ENCODE measurements at regions not wholly inside any gene's neighbourhood (a gene's known extent, or its start where the extent isn't known, plus 50 kb on each side); places are given as distances from the start of the nearest gene placed in this dataset.
"Not testable (repeated sequence)": the region's sequence is repeated elsewhere in the genome, so short reads cannot be mapped to it uniquely, and the experiment has no call there.

DNA sequence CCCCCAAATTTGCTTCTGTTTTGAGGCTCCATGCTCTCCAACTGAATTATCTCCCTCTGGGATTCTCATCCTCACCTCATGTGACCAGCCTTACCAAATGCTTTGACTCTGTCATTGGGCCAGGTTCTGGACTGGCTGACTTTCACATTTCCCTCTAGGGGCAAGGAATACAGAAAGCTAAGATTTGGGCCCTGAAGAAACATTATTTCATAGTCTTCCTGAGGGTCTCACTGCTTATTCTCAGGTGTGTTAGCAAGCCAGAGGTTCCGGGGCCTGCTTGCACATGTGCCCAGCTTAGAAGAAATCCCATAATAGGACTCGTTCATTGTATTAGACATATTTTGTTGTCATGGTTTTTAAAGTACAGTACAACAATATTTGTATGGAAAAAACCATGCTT lies 62.6 kb upstream of the TEX13D start:
- H3K27ac ChIP-seq: no peak overlapping the region
- no peak for DNase-seq (ENCODE audit: low spot score in 2 of 2)
- no peaks in the 10 kb centered on the region for H3K27me3 ChIP-seq
- no peaks in the 10 kb centered on the region for H3K9me3 ChIP-seq
- H3K36me3 ChIP-seq: no peaks in the 10 kb centered on the region
- no peaks in the 10 kb centered on the region for H3K4me1 ChIP-seq
- no peak overlapping the region for H3K4me3 ChIP-seq
- 79 to 91% methylated on average over 2 of the region's 2 CpGs for WGBS, 2 donors
- TF ChIP-seq, protein P1, sequence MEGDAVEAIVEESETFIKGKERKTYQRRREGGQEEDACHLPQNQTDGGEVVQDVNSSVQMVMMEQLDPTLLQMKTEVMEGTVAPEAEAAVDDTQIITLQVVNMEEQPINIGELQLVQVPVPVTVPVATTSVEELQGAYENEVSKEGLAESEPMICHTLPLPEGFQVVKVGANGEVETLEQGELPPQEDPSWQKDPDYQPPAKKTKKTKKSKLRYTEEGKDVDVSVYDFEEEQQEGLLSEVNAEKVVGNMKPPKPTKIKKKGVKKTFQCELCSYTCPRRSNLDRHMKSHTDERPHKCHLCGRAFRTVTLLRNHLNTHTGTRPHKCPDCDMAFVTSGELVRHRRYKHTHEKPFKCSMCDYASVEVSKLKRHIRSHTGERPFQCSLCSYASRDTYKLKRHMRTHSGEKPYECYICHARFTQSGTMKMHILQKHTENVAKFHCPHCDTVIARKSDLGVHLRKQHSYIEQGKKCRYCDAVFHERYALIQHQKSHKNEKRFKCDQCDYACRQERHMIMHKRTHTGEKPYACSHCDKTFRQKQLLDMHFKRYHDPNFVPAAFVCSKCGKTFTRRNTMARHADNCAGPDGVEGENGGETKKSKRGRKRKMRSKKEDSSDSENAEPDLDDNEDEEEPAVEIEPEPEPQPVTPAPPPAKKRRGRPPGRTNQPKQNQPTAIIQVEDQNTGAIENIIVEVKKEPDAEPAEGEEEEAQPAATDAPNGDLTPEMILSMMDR (IDR thresholded peaks at IDR 0.05): no peak
- TF ChIP-seq POLR2A (IDR thresholded peaks at IDR 0.05) (no peak), EP300 (IDR thresholded peaks at IDR 0.05) (no peak)

DNA sequence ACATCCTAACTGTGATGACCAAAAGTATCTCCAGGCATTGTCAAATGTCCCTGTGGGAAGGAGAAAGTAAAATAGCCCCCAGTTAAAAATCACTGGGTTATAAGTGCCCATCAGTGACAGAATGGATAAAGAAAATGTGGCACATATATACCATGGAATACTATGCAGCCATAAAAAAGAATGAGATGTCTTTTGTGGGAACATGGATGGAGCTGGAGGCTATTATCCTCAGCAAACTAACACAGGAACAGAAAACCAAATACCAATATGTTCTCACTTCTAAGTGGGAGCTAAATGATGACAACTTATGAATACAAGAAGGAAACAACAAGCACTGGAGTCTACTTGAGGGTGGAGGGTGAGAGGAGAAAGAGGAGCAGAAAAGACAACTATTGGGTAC lies 60.9 kb upstream of the TEX13D start:
- H3K36me3 ChIP-seq; H3K27ac ChIP-seq; H3K9me3 ChIP-seq; H3K4me1 ChIP-seq; H3K27me3 ChIP-seq; DNase-seq (ENCODE audit: low spot score in 2 of 2); H3K4me3 ChIP-seq: not testable (repeated sequence)

DNA sequence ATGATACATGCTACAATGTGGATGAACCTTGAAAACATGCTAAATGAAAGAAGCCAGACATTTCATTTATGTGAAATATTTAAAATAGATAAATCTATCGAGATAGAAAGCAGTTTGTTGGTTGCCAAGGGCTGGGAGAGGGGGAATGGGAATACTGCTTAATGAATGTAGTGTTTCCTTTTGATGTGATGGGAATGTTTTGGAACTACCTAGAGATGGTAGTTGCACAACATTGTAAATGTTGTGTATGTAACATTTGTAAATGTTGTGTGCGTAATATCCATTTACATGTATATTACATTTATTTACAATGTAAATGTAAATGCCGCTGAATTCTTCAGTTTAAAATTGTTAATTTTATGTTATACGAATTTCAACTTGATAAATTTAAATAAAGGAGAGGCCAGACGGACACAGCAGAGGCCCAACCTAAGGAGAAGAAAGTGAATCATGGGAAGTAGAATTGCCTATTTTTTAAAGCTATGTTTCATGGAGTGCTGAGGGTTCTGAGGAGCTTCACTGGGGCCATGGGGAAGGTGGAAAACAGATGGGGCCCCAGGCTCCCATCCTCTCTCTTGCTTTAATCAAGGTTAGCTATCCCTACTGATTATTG lies 60.0 kb upstream of the TEX13D start:
- WGBS, 2 donors: 86 to 90% methylated on average over 5 of the region's 5 CpGs
- H3K4me3 ChIP-seq: no peak overlapping the region

DNA sequence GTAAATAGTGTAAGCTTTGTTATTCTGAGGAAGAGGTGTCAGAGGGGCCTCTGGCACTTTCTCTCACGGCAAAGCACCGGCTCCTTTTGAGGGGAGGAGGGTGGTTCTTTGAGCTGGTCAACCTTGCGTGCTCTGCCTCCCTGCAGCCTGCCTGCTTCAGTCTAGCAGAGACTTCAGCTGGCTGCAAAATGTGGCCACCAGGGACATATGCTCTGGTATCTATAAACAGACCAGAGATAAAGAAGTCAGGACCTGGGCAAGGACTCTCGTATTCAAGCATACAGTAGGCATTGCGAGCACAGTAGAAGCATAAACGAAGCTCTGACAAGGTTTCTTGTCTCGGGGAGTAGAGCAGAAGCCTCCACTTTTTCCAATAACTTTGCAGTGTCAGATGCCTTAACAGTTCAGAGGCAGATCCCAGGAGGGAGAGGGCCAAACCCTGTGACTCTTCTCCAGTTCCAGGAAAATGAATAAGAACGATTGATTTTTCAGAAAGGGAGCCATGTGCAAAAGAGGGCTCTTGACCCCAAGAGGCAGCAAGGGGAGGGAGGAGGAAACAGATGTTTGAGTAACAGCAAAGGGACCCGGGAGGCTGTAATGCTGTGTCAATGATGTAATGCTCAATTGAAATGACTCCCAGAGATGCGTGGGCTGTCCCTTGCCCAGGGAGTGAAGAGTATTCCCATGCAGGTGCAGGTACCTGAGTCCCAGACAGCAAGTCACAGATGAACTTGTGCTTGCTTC lies 57.9 kb upstream of the TEX13D start:
- no peak overlapping the region for H3K27ac ChIP-seq
- TF ChIP-seq EP300 (IDR thresholded peaks at IDR 0.05) (no peak), POLR2A (IDR thresholded peaks at IDR 0.05) (no peak)
- TF ChIP-seq, protein P1 (IDR thresholded peaks at IDR 0.05): no peak
- no peaks in the 10 kb centered on the region for H3K9me3 ChIP-seq
- 40 to 49% methylated on average over 9 to 10 of the region's 10 CpGs for WGBS, 2 donors
- H3K4me3 ChIP-seq: no peak overlapping the region
- no peaks in the 10 kb centered on the region for H3K27me3 ChIP-seq
- no peak for DNase-seq (ENCODE audit: low spot score in 2 of 2)
- H3K36me3 ChIP-seq: no peaks in the 10 kb centered on the region
- no peaks in the 10 kb centered on the region for H3K4me1 ChIP-seq

More for the DNA sequence above, 60.0 kb upstream of the TEX13D start:
- H3K27ac ChIP-seq: no peak overlapping the region
- no peaks in the 10 kb centered on the region for H3K9me3 ChIP-seq
- no peaks in the 10 kb centered on the region for H3K27me3 ChIP-seq
- TF ChIP-seq POLR2A (IDR thresholded peaks at IDR 0.05): no peak
- H3K4me1 ChIP-seq: no peaks in the 10 kb centered on the region
- H3K36me3 ChIP-seq: no peaks in the 10 kb centered on the region
- DNase-seq (ENCODE audit: low spot score in 2 of 2): no peak

DNA sequence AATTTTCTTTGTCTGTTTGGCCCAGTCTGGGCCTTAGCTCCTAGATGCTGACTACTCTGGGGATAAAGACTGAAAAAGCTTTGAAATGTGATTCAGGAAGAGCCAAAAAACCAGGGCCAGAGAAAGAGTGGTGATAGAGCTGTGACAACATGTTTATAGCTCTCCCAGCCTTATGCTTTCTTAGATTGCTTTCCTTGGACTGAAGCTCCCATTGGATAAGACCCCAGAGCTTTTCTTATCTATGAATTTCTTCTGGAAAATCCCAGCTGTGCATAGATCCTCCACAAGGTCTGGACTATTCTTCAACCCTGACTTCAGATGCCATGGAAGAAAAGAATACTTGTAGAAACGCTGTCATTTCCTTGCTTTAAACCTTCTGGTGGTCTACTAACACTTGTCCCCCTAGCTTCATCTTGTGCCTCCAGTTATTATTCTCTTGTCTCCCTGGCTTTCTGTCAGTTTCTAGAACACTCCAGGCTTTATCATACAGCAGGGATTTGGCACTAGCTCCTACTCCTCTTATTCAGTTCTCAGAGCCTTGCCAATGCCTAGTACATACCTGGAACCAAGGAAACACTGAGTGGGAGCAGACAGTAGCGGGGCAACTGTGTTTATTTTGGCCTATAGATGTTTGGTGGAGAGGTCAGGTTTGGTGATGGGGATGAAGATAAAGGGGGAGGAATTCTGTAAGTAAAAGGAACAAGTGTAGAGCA lies 57.1 kb upstream of the TEX13D start:
- 51 to 59% methylated on average over 2 of the region's 2 CpGs for WGBS, 2 donors
- no peak overlapping the region for H3K27ac ChIP-seq
- TF ChIP-seq EP300 (IDR thresholded peaks at IDR 0.05) (no peak), POLR2A (IDR thresholded peaks at IDR 0.05) (no peak)
- TF ChIP-seq, protein P1 (IDR thresholded peaks at IDR 0.05): no peak

DNA sequence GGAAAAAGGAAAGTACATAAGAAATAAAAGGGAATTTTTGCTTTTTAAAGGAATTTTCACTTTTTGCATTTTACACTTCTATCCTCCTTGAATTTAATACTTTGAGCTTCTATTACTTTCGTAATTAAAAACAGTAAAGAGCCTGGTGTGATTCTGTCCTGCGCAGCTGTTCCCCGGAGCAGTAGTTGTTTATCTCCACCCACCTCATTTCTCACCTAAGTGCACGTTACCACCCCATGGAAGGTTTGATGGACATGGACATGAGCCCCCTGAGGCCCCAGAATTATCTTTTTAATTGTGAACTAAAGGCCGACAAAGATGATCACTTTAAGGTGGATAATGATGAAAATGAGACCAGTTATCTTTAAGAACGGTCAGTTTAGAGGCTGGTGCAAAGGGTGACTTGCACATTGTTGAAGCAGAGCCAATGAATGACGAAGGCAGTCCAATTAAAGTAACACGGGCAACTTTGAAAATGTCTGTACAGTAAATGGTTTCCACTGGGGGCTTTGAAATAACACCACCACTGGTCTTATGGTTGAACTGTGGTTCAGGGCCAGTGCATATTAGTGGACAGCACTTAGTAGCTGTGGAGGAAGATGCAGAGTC lies 52.1 kb upstream of the TEX13D start:
- Histone ChIP-seq H3K4me3 (no peak overlapping the region), H3K27me3 (no peaks in the 10 kb centered on the region), H3K36me3 (no peaks in the 10 kb centered on the region), H3K27ac (no peak overlapping the region), H3K9me3 (no peaks in the 10 kb centered on the region), H3K4me1 (no peaks in the 10 kb centered on the region)
- TF ChIP-seq EP300 (IDR thresholded peaks at IDR 0.05) (no peak), POLR2A (IDR thresholded peaks at IDR 0.05) (no peak)
- TF ChIP-seq, protein P1 (IDR thresholded peaks at IDR 0.05): no peak
- WGBS, 2 donors: 52 to 66% methylated on average over 8 of the region's 8 CpGs
- no peak for DNase-seq (ENCODE audit: low spot score in 2 of 2)

More for the DNA sequence above, 57.1 kb upstream of the TEX13D start:
- Histone ChIP-seq H3K9me3 (no peaks in the 10 kb centered on the region), H3K27me3 (no peaks in the 10 kb centered on the region), H3K4me1 (no peaks in the 10 kb centered on the region), H3K4me3 (no peak overlapping the region), H3K36me3 (no peaks in the 10 kb centered on the region)
- no peak for DNase-seq (ENCODE audit: low spot score in 2 of 2)

Data from tibial nerve (tissue), 4 donors.